ENCODE measurements at regions not wholly inside any gene's neighbourhood (a gene's known extent, or its start where the extent isn't known, plus 50 kb on each side); places are given as distances from the start of the nearest gene placed in this dataset.

GRCh38 chr9:109986521-109986991 lies 206.6 kb downstream of the PALM2AKAP2 start:
- Mint-ChIP-seq H3K9me3 (ENCODE audit: low read depth) (peaks cover 12% of the 10 kb centered on the region), H3K4me3 (ENCODE audit: unreplicated experiment) (peak overlapping the region; percentile 11), H3K4me1 (ENCODE audit: low read depth) (peaks cover 50% of the 10 kb centered on the region), H3K27ac (ENCODE audit: unreplicated experiment) (peak overlapping the region; percentile 97), H3K27me3 (ENCODE audit: low read depth) (no peaks in the 10 kb centered on the region), H3K36me3 (ENCODE audit: low read depth) (peaks cover 8% of the 10 kb centered on the region)
- TF ChIP-seq CTCF (IDR thresholded peaks at IDR 0.05), result no peak
- no peak for DNase-seq (ENCODE audit: low spot score)

- Mint-ChIP-seq H3K4me3 (ENCODE audit: unreplicated experiment) (no peak overlapping the region), H3K4me1 (ENCODE audit: low read depth) (peaks cover 47% of the 10 kb centered on the region)
- DNase-seq (ENCODE audit: low spot score), result no peak
Measured at GRCh38 chr9:109989296-109989695, 209.3 kb downstream of the PALM2AKAP2 start.

GRCh38 chr9:109990541-109990940 lies 210.5 kb downstream of the PALM2AKAP2 start:
- Mint-ChIP-seq H3K27me3 (ENCODE audit: low read depth) (no peaks in the 10 kb centered on the region), H3K36me3 (ENCODE audit: low read depth) (peaks cover 9% of the 10 kb centered on the region), H3K9me3 (ENCODE audit: low read depth) (peaks cover 12% of the 10 kb centered on the region), H3K4me1 (ENCODE audit: low read depth) (peaks cover 53% of the 10 kb centered on the region), H3K27ac (ENCODE audit: unreplicated experiment) (no peak overlapping the region), H3K4me3 (ENCODE audit: unreplicated experiment) (no peak overlapping the region)
- no peak for TF ChIP-seq CTCF (IDR thresholded peaks at IDR 0.05)
- DNase-seq (ENCODE audit: low spot score), result no peak

More at GRCh38 chr9:109989296-109989695, 209.3 kb downstream of the PALM2AKAP2 start:
- no peak for TF ChIP-seq CTCF (IDR thresholded peaks at IDR 0.05)
- Mint-ChIP-seq H3K36me3 (ENCODE audit: low read depth) (peaks cover 3% of the 10 kb centered on the region), H3K9me3 (ENCODE audit: low read depth) (peaks cover 6% of the 10 kb centered on the region), H3K27me3 (ENCODE audit: low read depth) (no peaks in the 10 kb centered on the region), H3K27ac (ENCODE audit: unreplicated experiment) (peak overlapping the region; percentile 47)

- DNase-seq (ENCODE audit: low spot score), result no peak
- peaks cover 11% of the 10 kb centered on the region for H3K36me3 Mint-ChIP-seq (ENCODE audit: low read depth)
- no peak overlapping the region for H3K27ac Mint-ChIP-seq (ENCODE audit: unreplicated experiment)
- H3K4me1 Mint-ChIP-seq (ENCODE audit: low read depth), result peaks cover 47% of the 10 kb centered on the region
- H3K9me3 Mint-ChIP-seq (ENCODE audit: low read depth), result peaks cover 13% of the 10 kb centered on the region
- no peaks in the 10 kb centered on the region for H3K27me3 Mint-ChIP-seq (ENCODE audit: low read depth)
- no peak for TF ChIP-seq CTCF (IDR thresholded peaks at IDR 0.05)
- H3K4me3 Mint-ChIP-seq (ENCODE audit: unreplicated experiment), result no peak overlapping the region
Measured at GRCh38 chr9:109992293-109992692, 212.3 kb downstream of the PALM2AKAP2 start.

- Mint-ChIP-seq H3K27ac (ENCODE audit: unreplicated experiment) (no peak overlapping the region), H3K4me1 (ENCODE audit: low read depth) (peaks cover 38% of the 10 kb centered on the region), H3K4me3 (ENCODE audit: unreplicated experiment) (no peak overlapping the region), H3K36me3 (ENCODE audit: low read depth) (peaks cover 11% of the 10 kb centered on the region), H3K9me3 (ENCODE audit: low read depth) (peaks cover 13% of the 10 kb centered on the region), H3K27me3 (ENCODE audit: low read depth) (no peaks in the 10 kb centered on the region)
- no peak for DNase-seq (ENCODE audit: low spot score)
- TF ChIP-seq CTCF (IDR thresholded peaks at IDR 0.05), result no peak
Measured at GRCh38 chr9:109993250-109993978, 213.4 kb downstream of the PALM2AKAP2 start.
